D341Med (cell line): ENCODE measurements at regions not wholly inside any gene's neighbourhood (a gene's known extent, or its start where the extent isn't known, plus 50 kb on each side); places are given as distances from the start of the nearest gene placed in this dataset.

Source experiments
- DNase-seq: peaks from one replicate; pipeline ENCODE4 v3.0.0; 2012; ENCODE audit warnings: low spot score

- DNase-seq: no peak
Measured at GRCh38 chr2:121965661-121966060, 210.2 kb downstream of the TSN start.

- no peak for DNase-seq
Measured at GRCh38 chr2:121966663-121967062, 211.2 kb downstream of the TSN start.

- DNase-seq: no peak
Measured at GRCh38 chr2:121969166-121969565, 213.7 kb downstream of the TSN start.

- no peak for DNase-seq
Measured at GRCh38 chr2:121969766-121970639, 214.6 kb downstream of the TSN start.

- DNase-seq: no peak
Measured at GRCh38 chr2:121972203-121972602, 216.8 kb downstream of the TSN start.

- peak; percentile 70 for DNase-seq
Measured at GRCh38 chr2:121974897-121975661, 219.6 kb downstream of the TSN start.

- DNase-seq: no peak
Measured at GRCh38 chr2:121976926-121977325, 221.5 kb downstream of the TSN start.

GRCh38 chr2:121977326-121977725, 221.9 kb downstream of the TSN start:
- DNase-seq: no peak

GRCh38 chr2:121992700-121993099, 237.2 kb downstream of the TSN start:
- DNase-seq: no peak

- no peak for DNase-seq
Measured at GRCh38 chr2:121993682-121994081, 238.2 kb downstream of the TSN start.

GRCh38 chr2:121994238-121995206, 239.1 kb downstream of the TSN start:
- no peak for DNase-seq

- no peak for DNase-seq
Measured at GRCh38 chr2:121998751-121999150, 243.3 kb downstream of the TSN start.

GRCh38 chr2:121999264-121999663, 243.8 kb downstream of the TSN start:
- no peak for DNase-seq

- no peak for DNase-seq
Measured at GRCh38 chr2:122000556-122001340, 245.3 kb downstream of the TSN start.

- no peak for DNase-seq
Measured at GRCh38 chr2:122001441-122001874, 246.0 kb downstream of the TSN start.

GRCh38 chr2:122003196-122003940, 247.9 kb downstream of the TSN start:
- no peak for DNase-seq

- no peak for DNase-seq
Measured at GRCh38 chr2:122007126-122007525, 251.7 kb downstream of the TSN start.

GRCh38 chr2:122007577-122007976, 252.1 kb downstream of the TSN start:
- no peak for DNase-seq

GRCh38 chr2:122009561-122009960, 254.1 kb downstream of the TSN start:
- no peak for DNase-seq

GRCh38 chr2:122011493-122012270, 256.2 kb downstream of the TSN start:
- no peak for DNase-seq
